Smooth muscle cell (in vitro differentiated cells): ENCODE measurements at regions not wholly inside any gene's neighbourhood (a gene's known extent, or its start where the extent isn't known, plus 50 kb on each side); places are given as distances from the start of the nearest gene placed in this dataset.

ENCODE experiments used
- DNase-seq: peaks from one replicate; lab custom pipeline; 2025; ENCODE audit not compliant: unreplicated experiment; lab: John Stamatoyannopoulos, UW
- H2AFZ ChIP-seq: fragments of 200-600 bp; sonication (generic); 2 replicates; pipeline ENCODE4 v1.6.0; 2016; ENCODE audit warnings: antibody characterized with exemption, low read depth, mild to moderate bottlenecking
- H3F3A ChIP-seq: fragments of 200-600 bp; sonication (generic); 2 replicates; pipeline ENCODE4 v1.6.0; 2017; ENCODE audit warnings: antibody characterized with exemption, low read depth
- H3K27ac ChIP-seq: fragments of 200-600 bp; sonication (generic); 2 replicates; pipeline ENCODE4 v1.5.1; 2016; ENCODE audit warnings: low read depth, mild to moderate bottlenecking
- H3K27me3 ChIP-seq: fragments of 200-600 bp; sonication (generic); 2 replicates; pipeline ENCODE4 v1.6.1; 2016; ENCODE audit warnings: low read depth, mild to moderate bottlenecking
- H3K36me3 ChIP-seq: fragments of 200-600 bp; sonication (generic); 2 replicates; pipeline ENCODE4 v1.5.1; 2016; ENCODE audit warnings: low read depth
- H3K4me1 ChIP-seq: fragments of 200-600 bp; sonication (generic); 2 replicates; pipeline ENCODE4 v1.5.1; 2016; ENCODE audit warnings: low read depth
- H3K4me2 ChIP-seq: fragments of 200-600 bp; sonication (generic); 2 replicates; pipeline ENCODE4 v1.6.0; 2016; ENCODE audit warnings: mild to moderate bottlenecking
- H3K4me3 ChIP-seq: fragments of 200-600 bp; sonication (generic); 2 replicates; pipeline ENCODE4 v1.5.1; 2016; ENCODE audit warnings: mild to moderate bottlenecking
- H3K79me2 ChIP-seq: fragments of 200-600 bp; sonication (generic); 2 replicates; pipeline ENCODE4 v1.6.0; 2016; ENCODE audit warnings: low read depth, mild to moderate bottlenecking
- H3K9ac ChIP-seq: fragments of 200-600 bp; sonication (generic); 2 replicates; pipeline ENCODE4 v1.6.0; 2016; ENCODE audit warnings: low read depth
- H3K9me3 ChIP-seq: fragments of 200-600 bp; sonication (generic); replicated peaks from 2 replicates; pipeline ENCODE4 v1.5.1; 2016; ENCODE audit warnings: low read depth
- H4K20me1 ChIP-seq: fragments of 200-600 bp; sonication (generic); 2 replicates; pipeline ENCODE4 v1.6.0; 2016; ENCODE audit warnings: low read depth
- WGBS: methylation state at CpG from one replicate; pipeline ENCODE4 v1.1.7; 2016; ENCODE audit warnings: low lambda C conversion rate; 5-methylcytosine and 5-hydroxymethylcytosine counted together
- TF ChIP-seq, protein P1 (sequence below): fragments of 200-600 bp; sonication (generic); IDR thresholded peaks from 2 replicates; pipeline ENCODE4 v1.5.1; 2017; ENCODE audit warnings: borderline replicate concordance, mild to moderate bottlenecking, antibody characterized with exemption; ENCODE audit not compliant: insufficient read depth, poor library complexity, severe bottlenecking

DNA sequence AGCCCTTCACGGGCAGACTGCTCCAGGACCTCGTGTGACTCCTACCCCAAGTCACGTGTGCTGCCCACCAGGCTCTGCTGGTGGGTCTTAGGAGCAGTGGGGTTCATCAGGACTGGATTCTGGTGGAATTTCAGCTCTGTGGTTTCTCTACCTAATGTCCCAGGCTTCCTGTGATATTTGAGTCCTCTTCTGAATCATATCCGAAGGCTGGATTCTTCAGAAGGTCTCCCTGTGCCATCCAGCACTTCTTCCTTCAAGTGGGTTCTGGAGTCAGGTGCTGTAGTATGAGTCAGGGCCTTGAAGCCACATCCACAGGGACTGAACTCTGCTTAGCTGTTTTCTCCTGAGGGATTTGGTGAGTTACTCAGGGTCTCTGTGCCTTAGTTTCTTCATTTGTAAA is 850.2 kb upstream of the CELF4 start:
- no peaks in the 10 kb centered on the region for H3K36me3 ChIP-seq
- H3K27me3 ChIP-seq = no peaks in the 10 kb centered on the region
- H4K20me1 ChIP-seq = no peaks in the 10 kb centered on the region
- no peak overlapping the region for H2AFZ ChIP-seq
- no peaks in the 10 kb centered on the region for H3K9me3 ChIP-seq
- H3K4me3 ChIP-seq = no peak overlapping the region
- TF ChIP-seq, protein P1, sequence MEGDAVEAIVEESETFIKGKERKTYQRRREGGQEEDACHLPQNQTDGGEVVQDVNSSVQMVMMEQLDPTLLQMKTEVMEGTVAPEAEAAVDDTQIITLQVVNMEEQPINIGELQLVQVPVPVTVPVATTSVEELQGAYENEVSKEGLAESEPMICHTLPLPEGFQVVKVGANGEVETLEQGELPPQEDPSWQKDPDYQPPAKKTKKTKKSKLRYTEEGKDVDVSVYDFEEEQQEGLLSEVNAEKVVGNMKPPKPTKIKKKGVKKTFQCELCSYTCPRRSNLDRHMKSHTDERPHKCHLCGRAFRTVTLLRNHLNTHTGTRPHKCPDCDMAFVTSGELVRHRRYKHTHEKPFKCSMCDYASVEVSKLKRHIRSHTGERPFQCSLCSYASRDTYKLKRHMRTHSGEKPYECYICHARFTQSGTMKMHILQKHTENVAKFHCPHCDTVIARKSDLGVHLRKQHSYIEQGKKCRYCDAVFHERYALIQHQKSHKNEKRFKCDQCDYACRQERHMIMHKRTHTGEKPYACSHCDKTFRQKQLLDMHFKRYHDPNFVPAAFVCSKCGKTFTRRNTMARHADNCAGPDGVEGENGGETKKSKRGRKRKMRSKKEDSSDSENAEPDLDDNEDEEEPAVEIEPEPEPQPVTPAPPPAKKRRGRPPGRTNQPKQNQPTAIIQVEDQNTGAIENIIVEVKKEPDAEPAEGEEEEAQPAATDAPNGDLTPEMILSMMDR = no peak
- no peak overlapping the region for H3K9ac ChIP-seq
- DNase-seq = no peak
- no peaks in the 10 kb centered on the region for H3F3A ChIP-seq
- H3K4me2 ChIP-seq = no peak overlapping the region
- H3K79me2 ChIP-seq = no peaks in the 10 kb centered on the region
- H3K4me1 ChIP-seq = peaks cover 3% of the 10 kb centered on the region
- WGBS = 96% methylated on average over 4 of the region's 4 CpGs
- no peak overlapping the region for H3K27ac ChIP-seq

DNA sequence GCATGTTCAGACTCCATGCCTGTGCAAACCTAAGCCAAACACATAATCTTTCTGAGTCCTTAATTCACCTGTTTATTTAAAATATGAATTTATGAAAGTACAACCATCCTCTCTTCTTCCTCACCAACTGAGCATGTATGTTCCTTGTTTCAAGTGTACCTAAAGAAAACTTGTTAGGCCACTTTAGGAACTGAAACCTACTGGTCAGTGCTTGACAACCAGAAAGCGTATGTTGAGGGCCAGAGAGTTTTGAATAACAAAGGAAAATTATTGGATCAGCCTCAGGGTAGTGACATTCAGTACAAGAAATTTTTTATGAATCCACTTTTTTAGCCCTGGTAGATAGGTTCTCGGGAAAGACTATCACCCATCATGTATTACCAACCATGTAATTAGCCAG is 847.6 kb upstream of the CELF4 start:
- Histone ChIP-seq H3K79me2 (no peaks in the 10 kb centered on the region), H3K36me3 (no peaks in the 10 kb centered on the region), H3K4me3 (no peak overlapping the region), H3K9ac (no peak overlapping the region), H3K27ac (no peak overlapping the region), H3K9me3 (no peaks in the 10 kb centered on the region), H3F3A (no peaks in the 10 kb centered on the region), H4K20me1 (no peaks in the 10 kb centered on the region), H3K4me2 (no peak overlapping the region), H3K27me3 (no peaks in the 10 kb centered on the region), H3K4me1 (no peaks in the 10 kb centered on the region), H2AFZ (no peak overlapping the region)
- TF ChIP-seq, protein P1 = no peak
- WGBS = 86% methylated on average over 2 of the region's 2 CpGs
- DNase-seq = no peak

DNA sequence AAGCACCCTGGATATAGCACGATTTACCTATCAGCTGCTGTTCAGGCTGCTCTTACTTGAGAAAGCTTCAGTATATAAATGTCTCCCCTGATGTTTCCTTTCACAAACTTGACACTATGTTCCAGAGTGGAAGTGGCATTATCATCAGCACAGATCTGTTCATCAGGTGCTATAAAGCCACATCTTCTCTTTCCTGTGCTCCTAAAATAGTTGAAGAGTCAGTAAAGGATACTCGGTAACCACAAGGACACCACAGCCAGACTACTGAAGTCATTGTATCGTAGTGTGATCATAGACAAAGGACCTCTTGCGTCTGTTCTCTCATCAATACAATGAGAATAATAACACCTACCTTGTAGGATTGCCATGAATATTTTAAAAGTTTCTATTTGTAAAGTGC is 841.0 kb upstream of the CELF4 start:
- TF ChIP-seq, protein P1 = no peak
- no peak overlapping the region for H3K4me2 ChIP-seq
- no peaks in the 10 kb centered on the region for H3K79me2 ChIP-seq
- no peaks in the 10 kb centered on the region for H3K36me3 ChIP-seq
- H3K27ac ChIP-seq = no peak overlapping the region
- no peak overlapping the region for H3K9ac ChIP-seq
- no peaks in the 10 kb centered on the region for H3K4me1 ChIP-seq
- no peaks in the 10 kb centered on the region for H3K9me3 ChIP-seq
- H3K27me3 ChIP-seq = no peaks in the 10 kb centered on the region
- no peak overlapping the region for H2AFZ ChIP-seq
- H4K20me1 ChIP-seq = no peaks in the 10 kb centered on the region
- H3F3A ChIP-seq = no peaks in the 10 kb centered on the region
- DNase-seq = no peak
- 85% methylated on average over 4 of the region's 4 CpGs for WGBS
- H3K4me3 ChIP-seq = no peak overlapping the region

- no peak overlapping the region for H3K4me2 ChIP-seq
- H3F3A ChIP-seq = no peaks in the 10 kb centered on the region
- no peaks in the 10 kb centered on the region for H3K27me3 ChIP-seq
- no peak for DNase-seq
- 26% methylated on average over 3 of the region's 3 CpGs for WGBS
- no peaks in the 10 kb centered on the region for H3K36me3 ChIP-seq
- no peaks in the 10 kb centered on the region for H3K9me3 ChIP-seq
- no peaks in the 10 kb centered on the region for H3K4me1 ChIP-seq
- H3K4me3 ChIP-seq = no peak overlapping the region
- H3K79me2 ChIP-seq = no peaks in the 10 kb centered on the region
- H4K20me1 ChIP-seq = no peaks in the 10 kb centered on the region
- TF ChIP-seq, protein P1 = no peak
- no peak overlapping the region for H2AFZ ChIP-seq
- no peak overlapping the region for H3K27ac ChIP-seq
- no peak overlapping the region for H3K9ac ChIP-seq
Measured at GRCh38 chr18:38402509-38402908, 836.9 kb upstream of the CELF4 start.
